Neuronal stem cell (in vitro differentiated cells): ENCODE measurements at regions not wholly inside any gene's neighbourhood (a gene's known extent, or its start where the extent isn't known, plus 50 kb on each side); places are given as distances from the start of the nearest gene placed in this dataset.

Experiments
- DNase-seq: peaks from one replicate; pipeline ENCODE4 v3.0.0-alpha.2; 2013; ENCODE audit warnings: low spot score
- H2AFZ ChIP-seq: one replicate; pipeline ENCODE4 v1.6.1; 2013; ENCODE audit warnings: mild to moderate bottlenecking, low read length, inconsistent platforms
- H2AK5ac ChIP-seq: 2 replicates; pipeline ENCODE4 v1.6.1; 2013; ENCODE audit warnings: low read depth, mild to moderate bottlenecking, inconsistent platforms, low read length, moderate library complexity, mixed read lengths
- H2BK120ac ChIP-seq: 2 replicates; pipeline ENCODE4 v1.6.1; 2013; ENCODE audit warnings: low read depth, mild to moderate bottlenecking, inconsistent platforms, low read length, moderate library complexity, mixed read lengths
- H2BK12ac ChIP-seq: one replicate; pipeline ENCODE4 v1.6.1; 2013; ENCODE audit warnings: low read length, inconsistent platforms
- H2BK15ac ChIP-seq: 2 replicates; pipeline ENCODE4 v1.6.1; 2013; ENCODE audit warnings: mild to moderate bottlenecking, low read length, inconsistent platforms, mixed read lengths
- H2BK5ac ChIP-seq: one replicate; pipeline ENCODE4 v1.6.1; 2013; ENCODE audit warnings: inconsistent platforms, mild to moderate bottlenecking, low read length, moderate library complexity
- H3K14ac ChIP-seq: one replicate; pipeline ENCODE4 v1.6.1; 2013; ENCODE audit warnings: low read length, inconsistent platforms
- H3K18ac ChIP-seq: 2 replicates; pipeline ENCODE4 v1.6.1; 2013; ENCODE audit warnings: low read length, inconsistent platforms
- H3K23ac ChIP-seq: 2 replicates; pipeline ENCODE4 v1.6.1; 2013; ENCODE audit warnings: low read depth, mild to moderate bottlenecking, mixed read lengths, low read length, inconsistent platforms; ENCODE audit not compliant: poor library complexity
- H3K27ac ChIP-seq: replicated peaks from 3 replicates; pipeline ENCODE4 v1.5.1; 2013; ENCODE audit warnings: low read length, inconsistent platforms
- H3K27me3 ChIP-seq, 3 experiments: 2 replicates each; pipeline ENCODE4 v1.6.1; 2013; ENCODE audit warnings: low read length in 3 of 3, mild to moderate bottlenecking in 2 of 3, inconsistent platforms in 1 of 3, low read depth in 1 of 3, mixed read lengths in 1 of 3, moderate library complexity in 1 of 3; ENCODE audit not compliant: control insufficient read depth in 3 of 3, insufficient read depth in 3 of 3
- H3K36me3 ChIP-seq, 2 donors: replicated peaks in 1 of 2; 2 replicates each; pipeline ENCODE4 v1.6.1; 2013; ENCODE audit warnings: low read length in 2 of 2; ENCODE audit not compliant: control insufficient read depth in 2 of 2, insufficient read depth in 2 of 2
- H3K4ac ChIP-seq: 2 replicates; pipeline ENCODE4 v1.6.1; 2013; ENCODE audit warnings: inconsistent platforms, mild to moderate bottlenecking, low read length, moderate library complexity
- H3K4me1 ChIP-seq, 2 donors: 1 replicate in 1 of 2; 2 replicates in 1 of 2; pipeline ENCODE4 v1.6.1; 2013; ENCODE audit warnings: low read length in 2 of 2, low read depth in 1 of 2; ENCODE audit not compliant: control insufficient read depth in 2 of 2, insufficient read depth in 1 of 2
- H3K4me2 ChIP-seq: one replicate; pipeline ENCODE4 v1.6.1; 2013; ENCODE audit warnings: mild to moderate bottlenecking, low read length, inconsistent platforms; ENCODE audit not compliant: insufficient read depth, poor library complexity, severe bottlenecking
- H3K4me3 ChIP-seq, 2 donors: 2 replicates each; pipeline ENCODE4 v1.5.1; 2013; ENCODE audit warnings: low read length in 2 of 2, mild to moderate bottlenecking in 2 of 2, inconsistent platforms in 1 of 2, moderate library complexity in 1 of 2
- H3K79me1 ChIP-seq: one replicate; pipeline ENCODE4 v1.6.1; 2013; ENCODE audit warnings: low read depth, mild to moderate bottlenecking, inconsistent platforms, low read length, moderate library complexity
- H3K9ac ChIP-seq: one replicate; pipeline ENCODE4 v1.6.1; 2013; ENCODE audit warnings: mild to moderate bottlenecking, low read depth, low read length, inconsistent platforms; ENCODE audit not compliant: poor library complexity
- H3K9me3 ChIP-seq, 2 donors: replicated peaks in 1 of 2; 2 replicates each; pipeline versions ENCODE3 to v1.6.1; 2013; ENCODE audit warnings: low read length in 2 of 2, mild to moderate bottlenecking in 2 of 2, inconsistent platforms in 1 of 2, low read depth in 1 of 2, mixed read lengths in 1 of 2, moderate library complexity in 1 of 2; ENCODE audit not compliant: control insufficient read depth in 2 of 2, insufficient read depth in 1 of 2
- H4K8ac ChIP-seq: one replicate; pipeline ENCODE4 v1.6.1; 2013; ENCODE audit warnings: low read depth, mild to moderate bottlenecking, inconsistent platforms, low read length, moderate library complexity
- H4K91ac ChIP-seq: one replicate; pipeline ENCODE4 v1.6.1; 2013; ENCODE audit warnings: low read length, low read depth, mild to moderate bottlenecking, inconsistent platforms; ENCODE audit not compliant: poor library complexity
- WGBS, 2 donors: extraction: QIAGEN DNeasy Blood & Tissue Kit; methylation state at CpG; one replicate each; pipeline ENCODE4 v1.1.7; 2013; ENCODE audit warnings: missing lambda C conversion rate in 2 of 2, mixed read lengths in 1 of 2; ENCODE audit not compliant: insufficient read length in 2 of 2, insufficient replicate concordance in 1 of 2; ENCODE audit errors: extremely low coverage in 2 of 2; 5-methylcytosine and 5-hydroxymethylcytosine counted together

- Histone ChIP-seq H2BK120ac (no peak overlapping the region), H3K36me3 (no peaks in the 10 kb centered on the region), H3K27ac (no peak overlapping the region), H3K27me3 (no peaks in the 10 kb centered on the region), H3K14ac (no peak overlapping the region), H3K4me2 (no peak overlapping the region), H2BK5ac (no peak overlapping the region), H3K18ac (no peak overlapping the region), H4K91ac (no peak overlapping the region), H2AK5ac (no peak overlapping the region), H3K9me3 (peaks cover 0 to 8% of the 10 kb centered on the region in 2 donors), H3K23ac (no peak overlapping the region), H4K8ac (no peak overlapping the region), H3K9ac (no peak overlapping the region), H2BK12ac (no peak overlapping the region), H3K4me3 (no peak overlapping the region), H2AFZ (peak overlapping the region; percentile 72), H3K4me1 (peaks cover 3 to 8% of the 10 kb centered on the region in 2 donors), H3K79me1 (no peaks in the 10 kb centered on the region), H3K4ac (no peak overlapping the region), H2BK15ac (no peak overlapping the region)
- no peak for DNase-seq
- no CpG with 5 or more reads among the region's 1 CpG for WGBS, 2 donors
These were observed 1701.3 kb upstream of the PRR20A start for GRCh38 chr13:55439450-55439849.

GRCh38 chr13:55440465-55441085 is 1700.1 kb upstream of the PRR20A start:
- Histone ChIP-seq H3K23ac (no peak overlapping the region), H3K4me2 (no peak overlapping the region), H3K27ac (no peak overlapping the region), H4K8ac (no peak overlapping the region), H3K9me3 (peaks cover 0 to 5% of the 10 kb centered on the region in 2 donors), H2AFZ (peak overlapping the region; percentile 25), H3K14ac (no peak overlapping the region), H2BK5ac (no peak overlapping the region), H3K9ac (no peak overlapping the region), H2BK15ac (no peak overlapping the region), H3K79me1 (no peaks in the 10 kb centered on the region), H2BK120ac (no peak overlapping the region), H2AK5ac (no peak overlapping the region), H4K91ac (no peak overlapping the region), H3K27me3 (no peaks in the 10 kb centered on the region), H3K18ac (no peak overlapping the region), H3K4me1 (peaks cover 3 to 8% of the 10 kb centered on the region in 2 donors), H3K36me3 (no peaks in the 10 kb centered on the region), H3K4ac (no peak overlapping the region), H2BK12ac (no peak overlapping the region), H3K4me3 (no peak overlapping the region)
- no peak for DNase-seq
- WGBS, 2 donors = 100% methylated on average over 1 of the region's 4 CpGs; no CpG with 5 or more reads in 1 of the 2 donors

DNA sequence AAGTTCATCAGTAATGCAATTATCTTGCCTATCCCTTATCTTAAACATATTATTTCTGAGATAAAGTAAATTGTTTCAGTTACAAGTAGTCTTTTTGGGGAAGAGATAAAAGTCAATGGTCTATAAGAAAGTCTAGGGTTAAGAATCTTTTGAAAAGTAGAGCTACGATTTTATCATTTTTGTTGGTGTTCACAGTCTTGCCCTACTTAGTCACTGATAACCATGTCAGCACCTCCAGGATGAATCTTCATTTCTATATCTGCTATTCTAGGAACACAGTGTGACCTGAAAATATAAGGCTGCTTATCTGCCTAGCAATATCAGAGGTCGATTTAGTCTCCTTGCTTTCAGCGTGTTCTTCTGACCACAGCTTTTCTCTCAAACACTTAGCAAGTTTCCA is 1676.5 kb upstream of the PRR20A start:
- Histone ChIP-seq H3K27ac (no peak overlapping the region), H3K4ac (no peak overlapping the region), H2BK15ac (no peak overlapping the region), H3K79me1 (no peaks in the 10 kb centered on the region), H3K9ac (no peak overlapping the region), H2AFZ (no peak overlapping the region), H2BK120ac (no peak overlapping the region), H4K8ac (no peak overlapping the region), H3K23ac (no peak overlapping the region), H3K14ac (no peak overlapping the region), H3K36me3 (no peaks in the 10 kb centered on the region), H3K4me3 (no peak overlapping the region), H3K18ac (no peak overlapping the region), H3K9me3 (no peaks in the 10 kb centered on the region), H2AK5ac (no peak overlapping the region), H3K4me2 (no peak overlapping the region), H2BK12ac (no peak overlapping the region), H3K27me3 (no peaks in the 10 kb centered on the region), H3K4me1 (no peaks in the 10 kb centered on the region), H4K91ac (no peak overlapping the region), H2BK5ac (no peak overlapping the region)
- WGBS, 2 donors = no CpG with 5 or more reads among the region's 3 CpGs
- no peak for DNase-seq

- no peak overlapping the region for H2BK5ac ChIP-seq
These were observed 1673.2 kb upstream of the PRR20A start for GRCh38 chr13:55467476-55467875.

More at GRCh38 chr13:55467476-55467875, 1673.2 kb upstream of the PRR20A start:
- no CpG with 5 or more reads among the region's 2 CpGs for WGBS, 2 donors
- Histone ChIP-seq H3K4me3 (no peak overlapping the region), H4K8ac (no peak overlapping the region), H3K4me2 (no peak overlapping the region), H2BK12ac (no peak overlapping the region), H2AK5ac (no peak overlapping the region), H3K9me3 (no peaks in the 10 kb centered on the region), H2BK120ac (no peak overlapping the region), H3K9ac (no peak overlapping the region), H3K79me1 (no peaks in the 10 kb centered on the region), H3K4me1 (no peaks in the 10 kb centered on the region), H3K27me3 (no peaks in the 10 kb centered on the region), H3K4ac (no peak overlapping the region), H3K18ac (no peak overlapping the region), H4K91ac (no peak overlapping the region), H2BK15ac (no peak overlapping the region), H3K27ac (no peak overlapping the region), H3K14ac (no peak overlapping the region), H3K23ac (no peak overlapping the region), H2AFZ (no peak overlapping the region), H3K36me3 (no peaks in the 10 kb centered on the region)
- no peak for DNase-seq
